ENCODE measurements at regions not wholly inside any gene's neighbourhood (a gene's known extent, or its start where the extent isn't known, plus 50 kb on each side); places are given as distances from the start of the nearest gene placed in this dataset.

- Mint-ChIP-seq H3K27me3 (ENCODE audit: unreplicated experiment) (no peaks in the 10 kb centered on the region), H3K4me3 (ENCODE audit: unreplicated experiment) (no peak overlapping the region), H3K9me3 (ENCODE audit: unreplicated experiment) (no peaks in the 10 kb centered on the region), H3K27ac (ENCODE audit: unreplicated experiment) (no peak overlapping the region), H3K36me3 (ENCODE audit: low read depth, unreplicated experiment) (no peaks in the 10 kb centered on the region), H3K4me1 (ENCODE audit: unreplicated experiment) (no peaks in the 10 kb centered on the region)
- no peak for TF ChIP-seq CTCF (IDR thresholded peaks at IDR 0.05; ENCODE audit: unreplicated experiment)
- DNase-seq (ENCODE audit: low spot score) = no peak
Observed at GRCh38 chr12:60262378-60262777, 666.5 kb downstream of the SLC16A7 start.

GRCh38 chr12:60263161-60263560 lies 667.3 kb downstream of the SLC16A7 start:
- no peaks in the 10 kb centered on the region for H3K27me3 Mint-ChIP-seq (ENCODE audit: unreplicated experiment)
- H3K36me3 Mint-ChIP-seq (ENCODE audit: low read depth, unreplicated experiment) = no peaks in the 10 kb centered on the region
- no peaks in the 10 kb centered on the region for H3K9me3 Mint-ChIP-seq (ENCODE audit: unreplicated experiment)
- no peak overlapping the region for H3K4me3 Mint-ChIP-seq (ENCODE audit: unreplicated experiment)
- H3K27ac Mint-ChIP-seq (ENCODE audit: unreplicated experiment) = no peak overlapping the region
- no peak for TF ChIP-seq CTCF (IDR thresholded peaks at IDR 0.05; ENCODE audit: unreplicated experiment)
- H3K4me1 Mint-ChIP-seq (ENCODE audit: unreplicated experiment) = no peaks in the 10 kb centered on the region
- DNase-seq (ENCODE audit: low spot score) = no peak

- no peak for DNase-seq (ENCODE audit: low spot score)
- Mint-ChIP-seq H3K9me3 (ENCODE audit: unreplicated experiment) (no peaks in the 10 kb centered on the region), H3K27me3 (ENCODE audit: unreplicated experiment) (no peaks in the 10 kb centered on the region), H3K27ac (ENCODE audit: unreplicated experiment) (no peak overlapping the region), H3K36me3 (ENCODE audit: low read depth, unreplicated experiment) (no peaks in the 10 kb centered on the region), H3K4me1 (ENCODE audit: unreplicated experiment) (no peaks in the 10 kb centered on the region), H3K4me3 (ENCODE audit: unreplicated experiment) (no peak overlapping the region)
- no peak for TF ChIP-seq CTCF (IDR thresholded peaks at IDR 0.05; ENCODE audit: unreplicated experiment)
Observed at GRCh38 chr12:60263836-60264493, 668.1 kb downstream of the SLC16A7 start.

GRCh38 chr12:60265741-60266140 lies 669.9 kb downstream of the SLC16A7 start:
- no peak for TF ChIP-seq CTCF (IDR thresholded peaks at IDR 0.05; ENCODE audit: unreplicated experiment)
- no peak overlapping the region for H3K27ac Mint-ChIP-seq (ENCODE audit: unreplicated experiment)
- no peak overlapping the region for H3K4me3 Mint-ChIP-seq (ENCODE audit: unreplicated experiment)

GRCh38 chr12:60266381-60266852 lies 670.6 kb downstream of the SLC16A7 start:
- Mint-ChIP-seq H3K4me3 (ENCODE audit: unreplicated experiment) (no peak overlapping the region), H3K27ac (ENCODE audit: unreplicated experiment) (no peak overlapping the region), H3K4me1 (ENCODE audit: unreplicated experiment) (no peaks in the 10 kb centered on the region), H3K36me3 (ENCODE audit: low read depth, unreplicated experiment) (no peaks in the 10 kb centered on the region), H3K9me3 (ENCODE audit: unreplicated experiment) (no peaks in the 10 kb centered on the region), H3K27me3 (ENCODE audit: unreplicated experiment) (no peaks in the 10 kb centered on the region)
- TF ChIP-seq CTCF (IDR thresholded peaks at IDR 0.05; ENCODE audit: unreplicated experiment) = no peak
- no peak for DNase-seq (ENCODE audit: low spot score)

More at GRCh38 chr12:60265741-60266140, 669.9 kb downstream of the SLC16A7 start:
- DNase-seq (ENCODE audit: low spot score) = no peak
- Mint-ChIP-seq H3K4me1 (ENCODE audit: unreplicated experiment) (no peaks in the 10 kb centered on the region), H3K36me3 (ENCODE audit: low read depth, unreplicated experiment) (no peaks in the 10 kb centered on the region), H3K9me3 (ENCODE audit: unreplicated experiment) (no peaks in the 10 kb centered on the region), H3K27me3 (ENCODE audit: unreplicated experiment) (no peaks in the 10 kb centered on the region)

All from endothelial cell (in vitro differentiated cells).